ENCODE measurements at regions not wholly inside any gene's neighbourhood (a gene's known extent, or its start where the extent isn't known, plus 50 kb on each side); places are given as distances from the start of the nearest gene placed in this dataset.

DNA sequence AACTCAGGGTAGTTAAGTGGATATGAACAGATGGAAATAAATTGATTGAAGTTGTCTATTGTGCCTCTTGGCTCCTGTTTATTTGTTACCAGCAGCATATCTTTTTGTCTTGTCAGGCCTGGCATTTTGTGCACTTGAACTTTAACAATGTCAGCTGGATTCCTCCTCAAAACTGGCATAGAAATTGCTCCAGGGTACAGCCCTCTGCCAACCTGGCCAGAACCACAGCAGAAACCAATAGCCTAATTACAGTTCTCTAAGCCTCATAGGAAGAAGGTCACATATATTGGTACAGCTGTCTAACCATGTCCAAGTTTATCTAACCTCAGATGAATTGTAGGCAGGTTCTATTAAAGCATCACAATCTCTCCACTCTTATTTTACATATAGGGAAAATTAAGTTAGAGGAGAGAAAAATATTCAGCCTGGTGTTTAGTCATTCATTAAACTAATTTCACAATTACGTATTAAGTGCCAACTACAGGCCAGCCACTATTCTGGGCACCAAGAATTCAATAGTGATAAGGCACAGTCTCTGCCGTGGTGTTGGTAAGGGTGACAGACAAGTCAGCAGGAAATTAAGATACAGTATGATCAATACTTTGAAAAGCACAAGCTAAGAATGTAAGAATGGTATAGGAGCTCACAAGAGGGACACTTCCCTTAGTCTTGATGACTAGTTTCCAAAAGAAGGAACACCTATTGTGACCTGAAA is 452.9 kb upstream of the NECTIN3 start:
- no peak for TF ChIP-seq POLR2AphosphoS5 (IDR thresholded peaks at IDR 0.05)
- TF ChIP-seq, protein P1, sequence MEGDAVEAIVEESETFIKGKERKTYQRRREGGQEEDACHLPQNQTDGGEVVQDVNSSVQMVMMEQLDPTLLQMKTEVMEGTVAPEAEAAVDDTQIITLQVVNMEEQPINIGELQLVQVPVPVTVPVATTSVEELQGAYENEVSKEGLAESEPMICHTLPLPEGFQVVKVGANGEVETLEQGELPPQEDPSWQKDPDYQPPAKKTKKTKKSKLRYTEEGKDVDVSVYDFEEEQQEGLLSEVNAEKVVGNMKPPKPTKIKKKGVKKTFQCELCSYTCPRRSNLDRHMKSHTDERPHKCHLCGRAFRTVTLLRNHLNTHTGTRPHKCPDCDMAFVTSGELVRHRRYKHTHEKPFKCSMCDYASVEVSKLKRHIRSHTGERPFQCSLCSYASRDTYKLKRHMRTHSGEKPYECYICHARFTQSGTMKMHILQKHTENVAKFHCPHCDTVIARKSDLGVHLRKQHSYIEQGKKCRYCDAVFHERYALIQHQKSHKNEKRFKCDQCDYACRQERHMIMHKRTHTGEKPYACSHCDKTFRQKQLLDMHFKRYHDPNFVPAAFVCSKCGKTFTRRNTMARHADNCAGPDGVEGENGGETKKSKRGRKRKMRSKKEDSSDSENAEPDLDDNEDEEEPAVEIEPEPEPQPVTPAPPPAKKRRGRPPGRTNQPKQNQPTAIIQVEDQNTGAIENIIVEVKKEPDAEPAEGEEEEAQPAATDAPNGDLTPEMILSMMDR (IDR thresholded peaks at IDR 0.05) = no peak

Measured in prostate gland (tissue), 2 donors.